AG09309 (cell line): ENCODE measurements at regions not wholly inside any gene's neighbourhood (a gene's known extent, or its start where the extent isn't known, plus 50 kb on each side); places are given as distances from the start of the nearest gene placed in this dataset.

ENCODE experiments used
- DNase-seq: peaks from one replicate; pipeline ENCODE4 v3.0.0-alpha.2; 2010; ENCODE audit warnings: low read depth
- H3K4me3 ChIP-seq: 2 replicates; pipeline ENCODE4 v1.5.1; 2011; ENCODE audit warnings: mild to moderate bottlenecking, low read depth, low read length, moderate library complexity; ENCODE audit not compliant: control insufficient read depth
- TF ChIP-seq, protein P1 (sequence below): IDR thresholded peaks from 2 replicates; pipeline ENCODE4 v1.5.1; 2011; ENCODE audit warnings: mild to moderate bottlenecking, low read depth, low read length, inconsistent platforms; ENCODE audit not compliant: insufficient read depth, control insufficient read depth; ENCODE audit errors: missing control alignments

DNA sequence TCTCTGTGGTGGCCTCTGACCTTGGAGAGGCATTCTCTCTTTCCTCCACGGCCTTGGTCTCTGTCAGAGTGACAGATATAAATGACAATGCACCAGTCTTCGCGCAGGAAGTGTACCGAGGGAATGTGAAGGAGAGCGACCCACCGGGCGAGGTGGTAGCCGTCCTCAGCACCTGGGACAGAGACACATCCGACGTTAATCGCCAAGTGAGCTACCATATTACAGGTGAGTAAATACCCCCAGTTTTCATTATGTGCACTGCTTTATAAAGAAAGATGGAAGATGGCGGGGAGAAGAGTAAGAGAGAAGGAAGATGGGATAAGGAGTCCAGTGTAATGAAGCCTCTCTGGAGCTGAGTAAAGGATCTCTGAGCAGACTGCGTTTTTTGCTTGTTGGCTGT lies 167.8 kb upstream of the MTNR1B start:
- no peak overlapping the region for H3K4me3 ChIP-seq
- TF ChIP-seq, protein P1, sequence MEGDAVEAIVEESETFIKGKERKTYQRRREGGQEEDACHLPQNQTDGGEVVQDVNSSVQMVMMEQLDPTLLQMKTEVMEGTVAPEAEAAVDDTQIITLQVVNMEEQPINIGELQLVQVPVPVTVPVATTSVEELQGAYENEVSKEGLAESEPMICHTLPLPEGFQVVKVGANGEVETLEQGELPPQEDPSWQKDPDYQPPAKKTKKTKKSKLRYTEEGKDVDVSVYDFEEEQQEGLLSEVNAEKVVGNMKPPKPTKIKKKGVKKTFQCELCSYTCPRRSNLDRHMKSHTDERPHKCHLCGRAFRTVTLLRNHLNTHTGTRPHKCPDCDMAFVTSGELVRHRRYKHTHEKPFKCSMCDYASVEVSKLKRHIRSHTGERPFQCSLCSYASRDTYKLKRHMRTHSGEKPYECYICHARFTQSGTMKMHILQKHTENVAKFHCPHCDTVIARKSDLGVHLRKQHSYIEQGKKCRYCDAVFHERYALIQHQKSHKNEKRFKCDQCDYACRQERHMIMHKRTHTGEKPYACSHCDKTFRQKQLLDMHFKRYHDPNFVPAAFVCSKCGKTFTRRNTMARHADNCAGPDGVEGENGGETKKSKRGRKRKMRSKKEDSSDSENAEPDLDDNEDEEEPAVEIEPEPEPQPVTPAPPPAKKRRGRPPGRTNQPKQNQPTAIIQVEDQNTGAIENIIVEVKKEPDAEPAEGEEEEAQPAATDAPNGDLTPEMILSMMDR, result no peak

DNA sequence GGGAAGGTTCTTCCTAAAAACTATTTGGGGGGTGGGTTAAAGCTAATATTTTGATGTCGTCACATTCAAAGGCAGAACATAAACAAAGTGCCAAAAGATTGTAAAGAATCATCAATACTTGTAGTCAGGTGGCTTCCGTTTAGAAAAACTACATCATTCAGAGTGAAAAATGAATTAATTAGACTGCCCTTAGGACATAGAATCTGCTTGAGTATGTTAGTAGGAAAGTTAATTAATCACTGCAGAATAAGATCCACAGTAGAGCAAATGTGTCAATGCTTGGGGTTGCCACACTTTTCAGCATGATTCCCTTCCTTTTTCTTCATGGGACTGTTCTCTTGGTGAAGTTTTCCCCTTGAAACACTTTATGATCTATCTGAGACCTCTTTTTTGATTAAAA lies 166.8 kb upstream of the MTNR1B start:
- TF ChIP-seq, protein P1, result no peak
- H3K4me3 ChIP-seq, result no peak overlapping the region
- no peak for DNase-seq

More for the DNA sequence above, 167.8 kb upstream of the MTNR1B start:
- DNase-seq, result no peak

- DNase-seq, result no peak
- no peak overlapping the region for H3K4me3 ChIP-seq
- TF ChIP-seq, protein P1, result no peak
These were observed 166.1 kb upstream of the MTNR1B start for GRCh38 chr11:92803391-92803790.

DNA sequence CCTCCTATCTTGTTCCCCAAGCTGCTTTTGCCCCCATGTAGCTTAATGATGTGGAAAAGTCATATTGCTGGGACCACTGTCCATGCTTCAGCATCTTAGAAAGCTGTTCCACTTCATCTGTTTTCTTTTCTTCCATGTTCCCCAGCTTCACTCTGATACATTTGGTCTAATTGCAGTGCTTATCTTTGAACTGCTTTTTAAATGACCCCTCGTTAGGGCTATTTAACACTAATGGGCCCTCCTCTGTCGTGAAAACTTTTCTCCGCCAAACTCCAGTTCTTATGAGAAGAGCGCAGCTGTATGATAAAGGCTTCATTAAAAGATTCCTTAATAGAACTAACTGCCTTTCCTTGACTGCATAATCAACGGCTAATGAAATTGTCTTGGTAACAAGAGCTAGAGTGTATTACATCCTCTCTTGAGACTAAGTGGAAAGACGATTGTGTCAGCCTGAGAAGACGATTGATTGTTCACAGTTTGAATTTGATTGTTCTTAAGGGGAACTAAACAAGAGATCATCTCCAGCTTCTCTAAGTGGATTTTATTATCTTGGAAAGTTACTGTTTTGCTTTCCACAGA lies 165.0 kb upstream of the MTNR1B start:
- TF ChIP-seq, protein P1, result no peak
- no peak overlapping the region for H3K4me3 ChIP-seq
- no peak for DNase-seq

- TF ChIP-seq, protein P1, result no peak
- no peak for DNase-seq
- H3K4me3 ChIP-seq, result no peak overlapping the region
These were observed 161.4 kb upstream of the MTNR1B start for GRCh38 chr11:92808022-92808421.

DNA sequence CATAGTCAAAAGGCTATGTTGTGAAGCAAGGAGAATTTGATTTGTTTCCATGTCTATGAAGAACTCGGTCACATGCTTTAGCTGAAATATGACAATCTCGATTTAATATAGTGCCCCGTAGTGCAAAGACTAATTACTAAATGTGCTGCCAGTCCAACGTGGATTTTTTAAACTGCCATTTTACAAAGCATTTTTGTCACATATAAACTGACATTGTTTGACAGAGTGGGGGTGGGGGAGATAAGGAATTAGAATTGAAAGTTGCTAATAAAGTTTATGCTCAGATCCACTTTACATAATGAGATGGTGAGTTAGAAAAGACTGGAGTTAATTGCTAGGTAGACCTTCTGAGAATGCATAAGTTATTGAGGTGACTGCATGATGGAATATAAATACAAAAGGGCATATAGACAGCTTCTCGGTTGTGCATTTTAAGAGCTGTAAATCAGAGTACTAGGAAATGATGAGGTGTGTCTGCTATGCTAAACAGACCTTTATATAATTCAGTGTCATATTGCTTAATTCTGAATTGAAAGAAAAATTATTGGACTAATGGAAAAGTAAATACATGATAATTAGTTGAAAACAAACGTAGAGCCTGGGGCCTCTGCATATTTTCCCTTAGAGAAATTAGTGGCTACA lies 158.9 kb upstream of the MTNR1B start:
- DNase-seq, result no peak
- no peak overlapping the region for H3K4me3 ChIP-seq
- TF ChIP-seq, protein P1, result no peak
